IMR-90 (cell line): ENCODE measurements at regions not wholly inside any gene's neighbourhood (a gene's known extent, or its start where the extent isn't known, plus 50 kb on each side); places are given as distances from the start of the nearest gene placed in this dataset.

Source experiments
- CEBPB ChIP-seq: IDR thresholded peaks from 2 replicates; pipeline ENCODE4 v1.6.1; 2012; ENCODE audit warnings: low read depth, low read length, improper control_type of control experiment
- CTCF ChIP-seq: conservative IDR thresholded peaks from 2 replicates; pipeline ENCODE4 v1.5.1; 2012; ENCODE audit warnings: mild to moderate bottlenecking, low read depth, low read length, improper control_type of control experiment
- MAZ ChIP-seq: IDR thresholded peaks from 2 replicates; pipeline ENCODE4 v1.6.1; 2012; ENCODE audit warnings: low read depth, mild to moderate bottlenecking, low read length, improper control_type of control experiment, moderate library complexity, borderline replicate concordance
- POLR2A ChIP-seq: IDR thresholded peaks from 2 replicates; pipeline ENCODE4 v1.6.1; 2012; ENCODE audit warnings: mild to moderate bottlenecking, low read depth, low read length
- RAD21 ChIP-seq: IDR thresholded peaks from 2 replicates; pipeline ENCODE4 v1.6.1; 2012; ENCODE audit warnings: low read length, improper control_type of control experiment
- RCOR1 ChIP-seq: IDR thresholded peaks from 2 replicates; pipeline ENCODE4 v1.6.1; 2012; ENCODE audit warnings: mild to moderate bottlenecking, low read length, improper control_type of control experiment; ENCODE audit not compliant: insufficient replicate concordance
- RFX5 ChIP-seq: IDR thresholded peaks from 2 replicates; pipeline ENCODE4 v1.8.0; 2012; ENCODE audit warnings: low read depth, mild to moderate bottlenecking, low read length, moderate library complexity
- SMC3 ChIP-seq: fragments of 150-350 bp; IDR thresholded peaks from 2 replicates; pipeline ENCODE4 v1.6.1; 2016; ENCODE audit warnings: low read depth, mild to moderate bottlenecking, antibody characterized with exemption, low read length, moderate library complexity
- USF2 ChIP-seq: fragments of 150-350 bp; IDR thresholded peaks from 2 replicates; pipeline ENCODE4 v1.6.1; 2017; ENCODE audit warnings: mild to moderate bottlenecking, antibody characterized with exemption, low read length, low read depth

DNA sequence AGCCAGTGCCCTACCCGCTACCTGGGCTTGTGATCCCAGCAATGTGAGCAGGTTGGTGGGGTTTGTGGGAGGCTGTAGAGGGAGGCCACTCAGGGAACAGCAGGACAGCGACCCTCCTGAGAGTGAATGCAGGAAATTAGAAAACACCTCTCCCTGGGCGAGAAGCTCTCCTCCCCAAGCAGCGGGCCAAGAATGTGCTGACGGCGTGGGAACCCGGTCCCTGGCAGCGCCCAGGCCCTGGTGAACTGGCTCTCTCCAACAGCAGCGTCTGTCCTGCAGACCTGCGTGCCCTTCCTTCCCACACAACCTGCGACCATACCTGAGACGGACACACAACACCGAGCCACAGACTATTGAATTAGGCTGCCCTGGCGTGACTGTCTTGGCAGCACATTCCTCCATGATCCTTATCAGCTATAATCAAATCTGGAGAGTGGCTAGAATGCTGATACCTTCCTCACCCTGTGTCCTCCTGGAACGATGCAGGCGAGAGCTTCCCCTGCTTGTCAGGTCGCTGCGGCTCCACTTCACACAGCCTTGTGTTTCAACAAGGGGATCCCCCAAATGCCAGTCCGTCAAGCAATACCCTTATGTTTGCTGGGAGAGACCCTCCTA, 114.8 kb upstream of the GSC start:
- TF ChIP-seq CTCF, result no peak
- TF ChIP-seq CEBPB, result no peak
- TF ChIP-seq RAD21, result no peak
- TF ChIP-seq RFX5, result no peak
- TF ChIP-seq POLR2A, result no peak
- TF ChIP-seq USF2, result no peak
- no peak for TF ChIP-seq SMC3
- no peak for TF ChIP-seq RCOR1
- no peak for TF ChIP-seq MAZ
